Fibroblast of the aortic adventitia (primary cell): ENCODE measurements at regions not wholly inside any gene's neighbourhood (a gene's known extent, or its start where the extent isn't known, plus 50 kb on each side); places are given as distances from the start of the nearest gene placed in this dataset.
A peak's percentile ranks its signal among the peaks of the same experiment; 100 is the strongest.
"Not testable (repeated sequence)": the region's sequence is repeated elsewhere in the genome, so short reads cannot be mapped to it uniquely, and the experiment has no call there.

ENCODE experiments used
- DNase-seq: peaks from one replicate; pipeline ENCODE4 v3.0.0-alpha.2; 2010; ENCODE audit warnings: low read depth
- H3K4me3 ChIP-seq: 2 replicates; pipeline ENCODE4 v1.5.1; 2011; ENCODE audit warnings: low read depth, mild to moderate bottlenecking, control low read depth, low read length, moderate library complexity
- TF ChIP-seq, protein P1 (sequence below): IDR thresholded peaks from 2 replicates; pipeline ENCODE4 v1.5.1; 2011; ENCODE audit warnings: mild to moderate bottlenecking, low read length, control low read depth, inconsistent platforms; ENCODE audit not compliant: insufficient read depth

DNA sequence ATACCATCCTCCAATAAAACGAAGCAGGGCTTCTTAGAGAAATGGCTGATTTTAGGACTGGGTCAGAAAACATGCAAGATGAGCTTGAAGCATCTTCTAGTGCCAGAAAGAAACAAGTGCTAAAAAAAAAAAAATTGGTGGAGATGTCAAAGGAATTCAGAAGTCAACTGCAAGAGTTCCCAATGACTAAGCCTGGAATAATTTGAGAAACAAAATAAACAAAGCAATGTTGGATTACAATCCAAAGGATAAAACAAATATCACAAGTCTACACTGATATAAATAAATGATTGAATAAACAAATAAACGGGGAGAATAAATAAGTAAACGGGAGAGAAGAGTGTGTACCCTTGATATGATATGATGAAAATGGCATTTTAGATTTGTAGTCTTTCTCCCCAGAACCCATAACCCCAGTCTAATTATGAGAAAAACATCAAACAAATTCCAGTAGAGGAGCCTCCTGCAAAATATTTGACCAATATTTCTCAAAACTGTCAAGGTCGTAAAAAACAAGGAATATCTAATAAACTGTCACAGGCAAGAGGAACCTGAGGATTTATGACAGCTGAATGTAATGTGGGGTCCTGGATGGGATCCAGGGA lies 63.5 kb upstream of the CCL21 start:
- H3K4me3 ChIP-seq = no peak overlapping the region
- no peak for DNase-seq
- TF ChIP-seq, protein P1, sequence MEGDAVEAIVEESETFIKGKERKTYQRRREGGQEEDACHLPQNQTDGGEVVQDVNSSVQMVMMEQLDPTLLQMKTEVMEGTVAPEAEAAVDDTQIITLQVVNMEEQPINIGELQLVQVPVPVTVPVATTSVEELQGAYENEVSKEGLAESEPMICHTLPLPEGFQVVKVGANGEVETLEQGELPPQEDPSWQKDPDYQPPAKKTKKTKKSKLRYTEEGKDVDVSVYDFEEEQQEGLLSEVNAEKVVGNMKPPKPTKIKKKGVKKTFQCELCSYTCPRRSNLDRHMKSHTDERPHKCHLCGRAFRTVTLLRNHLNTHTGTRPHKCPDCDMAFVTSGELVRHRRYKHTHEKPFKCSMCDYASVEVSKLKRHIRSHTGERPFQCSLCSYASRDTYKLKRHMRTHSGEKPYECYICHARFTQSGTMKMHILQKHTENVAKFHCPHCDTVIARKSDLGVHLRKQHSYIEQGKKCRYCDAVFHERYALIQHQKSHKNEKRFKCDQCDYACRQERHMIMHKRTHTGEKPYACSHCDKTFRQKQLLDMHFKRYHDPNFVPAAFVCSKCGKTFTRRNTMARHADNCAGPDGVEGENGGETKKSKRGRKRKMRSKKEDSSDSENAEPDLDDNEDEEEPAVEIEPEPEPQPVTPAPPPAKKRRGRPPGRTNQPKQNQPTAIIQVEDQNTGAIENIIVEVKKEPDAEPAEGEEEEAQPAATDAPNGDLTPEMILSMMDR = no peak

DNA sequence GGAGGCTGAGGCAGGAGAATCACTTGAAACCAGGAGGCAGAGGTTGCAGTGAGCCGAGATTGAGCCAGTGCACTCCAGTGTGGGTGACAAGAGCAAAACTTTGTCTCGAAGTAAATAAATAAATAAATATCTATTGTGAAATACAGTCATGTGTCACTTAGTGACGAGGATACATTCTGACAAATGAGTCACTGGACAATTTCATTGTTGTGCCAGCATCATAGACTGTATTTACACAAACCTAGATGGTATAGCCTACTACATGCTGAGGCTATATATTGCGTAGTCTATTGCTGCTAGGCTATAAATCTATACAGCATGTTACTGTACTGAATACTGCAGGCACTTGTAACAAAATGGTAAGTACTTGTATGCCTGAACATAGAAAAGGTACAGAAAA lies 61.1 kb upstream of the CCL21 start:
- DNase-seq = no peak
- no peak overlapping the region for H3K4me3 ChIP-seq
- TF ChIP-seq, protein P1 = no peak

DNA sequence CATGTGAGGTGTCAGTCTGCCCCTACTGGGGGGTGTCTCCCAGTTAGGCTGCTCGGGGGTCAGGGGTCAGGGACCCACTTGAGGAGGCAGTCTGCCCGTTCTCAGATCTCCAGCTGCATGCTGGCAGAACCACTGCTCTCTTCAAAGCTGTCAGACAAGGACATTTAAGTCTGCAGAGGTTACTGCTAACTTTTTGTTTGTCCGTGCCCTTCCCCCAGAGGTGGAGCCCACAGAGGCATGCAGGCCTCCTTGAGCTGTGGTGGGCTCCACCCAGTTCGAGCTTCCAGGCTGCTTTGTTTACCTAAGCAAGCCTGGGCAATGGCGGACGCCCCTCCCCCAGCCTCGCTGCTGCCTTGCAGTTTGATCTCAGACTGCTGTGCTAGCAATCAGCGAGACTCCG lies 57.2 kb upstream of the CCL21 start:
- not testable (repeated sequence) for DNase-seq, H3K4me3 ChIP-seq

DNA sequence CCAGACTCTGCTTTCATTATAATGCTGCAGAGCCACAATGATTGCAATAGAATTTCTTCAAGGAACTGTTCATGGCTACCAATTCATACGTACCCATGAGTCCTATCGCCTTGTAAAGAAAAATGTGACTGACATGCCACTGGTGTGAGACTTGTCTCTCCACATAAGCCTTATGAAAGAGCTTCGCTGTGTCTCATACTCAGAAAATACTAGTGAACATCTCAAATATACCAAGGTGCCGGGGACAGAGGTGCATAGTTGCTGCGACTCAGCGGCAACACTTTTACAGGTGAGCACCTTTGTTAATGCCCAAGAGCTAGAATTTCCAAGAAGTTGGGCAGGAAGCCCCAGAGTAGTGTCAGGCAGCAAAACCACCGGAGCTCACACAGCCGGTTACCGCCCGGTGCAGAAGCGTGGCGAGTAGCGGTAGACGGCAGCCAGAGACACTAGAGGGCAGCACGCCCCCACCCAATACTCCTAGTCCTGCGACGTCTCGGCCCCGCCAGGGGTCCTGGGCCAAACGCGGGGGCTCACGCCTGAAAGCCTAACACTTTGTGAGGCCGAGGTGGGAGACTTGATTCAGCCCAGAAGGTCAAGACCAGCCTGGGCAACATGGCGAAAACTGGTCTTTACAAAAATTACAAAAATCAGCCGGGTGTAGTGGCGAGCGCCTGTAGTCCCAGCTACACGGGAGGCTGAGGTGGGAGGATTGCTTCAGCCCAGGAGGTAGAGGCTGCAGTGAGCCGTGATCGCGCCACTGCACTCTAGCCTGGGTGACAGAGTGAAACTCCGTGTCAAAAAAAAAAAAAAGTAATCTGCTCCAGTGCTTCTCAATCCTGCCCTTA lies 50.5 kb upstream of the CCL21 start:
- peak; percentile 9 for DNase-seq
- H3K4me3 ChIP-seq = not testable (repeated sequence)
- TF ChIP-seq, protein P1 = peak; percentile 58
